Sigmoid colon (tissue), 4 donors: ENCODE measurements at regions not wholly inside any gene's neighbourhood (a gene's known extent, or its start where the extent isn't known, plus 50 kb on each side); places are given as distances from the start of the nearest gene placed in this dataset.

ENCODE experiments used
- POLR2A ChIP-seq, 2 donors: fragments of 450-650 bp; IDR thresholded peaks; one replicate each; pipeline ENCODE4 v1.6.1; 2016; ENCODE audit warnings: antibody characterized with exemption in 2 of 2, mild to moderate bottlenecking in 2 of 2, moderate library complexity in 2 of 2
- POLR2AphosphoS5 ChIP-seq, 4 donors: sonication (generic); formaldehyde crosslinking; IDR thresholded peaks; one replicate each; pipeline ENCODE4 v1.6.1; 2017; ENCODE audit warnings: antibody characterized with exemption in 4 of 4

DNA sequence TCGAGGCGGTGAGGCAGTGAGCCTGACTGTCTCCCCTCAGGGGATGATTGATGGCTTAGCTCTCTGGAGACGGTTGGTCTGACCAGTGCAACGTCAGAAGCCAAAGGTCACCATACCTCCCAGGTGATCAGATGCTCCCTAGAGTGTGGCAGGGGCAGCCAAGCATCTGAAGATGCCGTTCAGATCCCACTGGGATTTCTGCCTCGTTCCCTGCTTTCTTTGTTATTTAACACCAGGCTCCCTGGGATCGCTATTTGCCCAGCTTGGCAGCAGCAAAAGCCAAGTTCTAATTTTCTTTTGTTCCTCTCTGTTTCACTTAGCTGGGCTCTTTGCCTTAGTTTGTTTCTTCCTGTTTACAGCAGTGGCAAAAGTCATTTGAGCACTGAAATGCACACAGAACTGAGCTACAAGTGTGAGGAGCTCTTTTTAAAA is 53.5 kb upstream of the SVIL start:
- TF ChIP-seq POLR2AphosphoS5 (IDR thresholded peaks at IDR 0.05) = peak in 1 of 4 donors; percentile 12
- TF ChIP-seq POLR2A (IDR thresholded peaks at IDR 0.05) = no peak
